MM.1S (cell line): ENCODE measurements at regions not wholly inside any gene's neighbourhood (a gene's known extent, or its start where the extent isn't known, plus 50 kb on each side); places are given as distances from the start of the nearest gene placed in this dataset.
"Not testable (repeated sequence)": the region's sequence is repeated elsewhere in the genome, so short reads cannot be mapped to it uniquely, and the experiment has no call there.

Experiments
- EZH2 ChIP-seq: fragments of 300-600 bp; sonication (generic); optimal IDR thresholded peaks from 2 replicates; pipeline ENCODE3; 2017; ENCODE audit warnings: low read depth, mild to moderate bottlenecking, antibody characterized with exemption, low read length, mixed read lengths
- TF ChIP-seq, protein P1 (sequence below): fragments of 300-600 bp; sonication (generic); IDR thresholded peaks from 2 replicates; pipeline ENCODE4 v1.5.1; 2016; ENCODE audit warnings: antibody characterized with exemption, low read length, mixed read lengths

- TF ChIP-seq, protein P1, sequence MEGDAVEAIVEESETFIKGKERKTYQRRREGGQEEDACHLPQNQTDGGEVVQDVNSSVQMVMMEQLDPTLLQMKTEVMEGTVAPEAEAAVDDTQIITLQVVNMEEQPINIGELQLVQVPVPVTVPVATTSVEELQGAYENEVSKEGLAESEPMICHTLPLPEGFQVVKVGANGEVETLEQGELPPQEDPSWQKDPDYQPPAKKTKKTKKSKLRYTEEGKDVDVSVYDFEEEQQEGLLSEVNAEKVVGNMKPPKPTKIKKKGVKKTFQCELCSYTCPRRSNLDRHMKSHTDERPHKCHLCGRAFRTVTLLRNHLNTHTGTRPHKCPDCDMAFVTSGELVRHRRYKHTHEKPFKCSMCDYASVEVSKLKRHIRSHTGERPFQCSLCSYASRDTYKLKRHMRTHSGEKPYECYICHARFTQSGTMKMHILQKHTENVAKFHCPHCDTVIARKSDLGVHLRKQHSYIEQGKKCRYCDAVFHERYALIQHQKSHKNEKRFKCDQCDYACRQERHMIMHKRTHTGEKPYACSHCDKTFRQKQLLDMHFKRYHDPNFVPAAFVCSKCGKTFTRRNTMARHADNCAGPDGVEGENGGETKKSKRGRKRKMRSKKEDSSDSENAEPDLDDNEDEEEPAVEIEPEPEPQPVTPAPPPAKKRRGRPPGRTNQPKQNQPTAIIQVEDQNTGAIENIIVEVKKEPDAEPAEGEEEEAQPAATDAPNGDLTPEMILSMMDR = not testable (repeated sequence)
- not testable (repeated sequence) for TF ChIP-seq EZH2
Measured at GRCh38 chr17:16845098-16845497, 126.8 kb downstream of the TNFRSF13B start.
